Neuron (in vitro differentiated cells): ENCODE measurements at regions not wholly inside any gene's neighbourhood (a gene's known extent, or its start where the extent isn't known, plus 50 kb on each side); places are given as distances from the start of the nearest gene placed in this dataset.
"Not testable (repeated sequence)": the region's sequence is repeated elsewhere in the genome, so short reads cannot be mapped to it uniquely, and the experiment has no call there.

Experiments used
- H2AFZ ChIP-seq: one replicate; pipeline ENCODE4 v1.6.1; 2013; ENCODE audit warnings: low read depth, mild to moderate bottlenecking, inconsistent platforms, low read length, moderate library complexity
- H3K27me3 ChIP-seq: one replicate; pipeline ENCODE4 v1.6.1; 2013; ENCODE audit warnings: low read length; ENCODE audit not compliant: insufficient read depth
- H3K36me3 ChIP-seq: one replicate; pipeline ENCODE4 v1.6.1; 2013; ENCODE audit warnings: low read length; ENCODE audit not compliant: insufficient read depth
- H3K4me1 ChIP-seq: one replicate; pipeline ENCODE4 v1.6.1; 2013; ENCODE audit warnings: low read length; ENCODE audit not compliant: insufficient read depth
- H3K4me3 ChIP-seq: 2 replicates; pipeline ENCODE4 v1.5.1; 2013; ENCODE audit warnings: mild to moderate bottlenecking, low read length, moderate library complexity
- H3K9me3 ChIP-seq: one replicate; pipeline ENCODE4 v1.6.1; 2013; ENCODE audit warnings: low read length

GRCh38 chr11:86177302-86177701 is 67.3 kb upstream of the EED start:
- H3K27me3 ChIP-seq, result no peaks in the 10 kb centered on the region
- no peaks in the 10 kb centered on the region for H3K4me1 ChIP-seq
- no peaks in the 10 kb centered on the region for H3K36me3 ChIP-seq
- H3K9me3 ChIP-seq, result no peaks in the 10 kb centered on the region
- H3K4me3 ChIP-seq, result no peak overlapping the region
- no peak overlapping the region for H2AFZ ChIP-seq

GRCh38 chr11:86176165-86176884 is 68.2 kb upstream of the EED start:
- H3K27me3 ChIP-seq, result no peaks in the 10 kb centered on the region
- no peaks in the 10 kb centered on the region for H3K9me3 ChIP-seq
- H3K36me3 ChIP-seq, result no peaks in the 10 kb centered on the region
- no peak overlapping the region for H2AFZ ChIP-seq
- H3K4me1 ChIP-seq, result no peaks in the 10 kb centered on the region
- H3K4me3 ChIP-seq, result no peak overlapping the region

GRCh38 chr11:86175626-86176025 is 68.9 kb upstream of the EED start:
- Histone ChIP-seq H3K4me3 (no peak overlapping the region), H3K4me1 (no peaks in the 10 kb centered on the region), H3K36me3 (no peaks in the 10 kb centered on the region), H3K9me3 (no peaks in the 10 kb centered on the region), H2AFZ (no peak overlapping the region), H3K27me3 (no peaks in the 10 kb centered on the region)

- Histone ChIP-seq H2AFZ (no peak overlapping the region), H3K9me3 (no peaks in the 10 kb centered on the region)
These were observed 69.4 kb upstream of the EED start for GRCh38 chr11:86175191-86175590.

GRCh38 chr11:86174101-86175046 is 70.2 kb upstream of the EED start:
- H3K27me3 ChIP-seq, result no peaks in the 10 kb centered on the region
- H3K9me3 ChIP-seq, result no peaks in the 10 kb centered on the region
- H3K4me1 ChIP-seq, result no peaks in the 10 kb centered on the region
- H3K36me3 ChIP-seq, result no peaks in the 10 kb centered on the region
- H3K4me3 ChIP-seq, result no peak overlapping the region
- H2AFZ ChIP-seq, result no peak overlapping the region

More at GRCh38 chr11:86175191-86175590, 69.4 kb upstream of the EED start:
- H3K4me3 ChIP-seq, result no peak overlapping the region
- H3K4me1 ChIP-seq, result no peaks in the 10 kb centered on the region
- no peaks in the 10 kb centered on the region for H3K36me3 ChIP-seq
- no peaks in the 10 kb centered on the region for H3K27me3 ChIP-seq

GRCh38 chr11:86172894-86173293 is 71.7 kb upstream of the EED start:
- Histone ChIP-seq H3K4me1 (no peaks in the 10 kb centered on the region), H2AFZ (no peak overlapping the region), H3K9me3 (no peaks in the 10 kb centered on the region), H3K4me3 (no peak overlapping the region), H3K36me3 (no peaks in the 10 kb centered on the region), H3K27me3 (no peaks in the 10 kb centered on the region)

GRCh38 chr11:86171627-86172026 is 72.9 kb upstream of the EED start:
- no peaks in the 10 kb centered on the region for H3K27me3 ChIP-seq
- H3K4me3 ChIP-seq, result no peak overlapping the region
- no peaks in the 10 kb centered on the region for H3K4me1 ChIP-seq
- H3K9me3 ChIP-seq, result no peaks in the 10 kb centered on the region
- H2AFZ ChIP-seq, result no peak overlapping the region
- no peaks in the 10 kb centered on the region for H3K36me3 ChIP-seq

DNA sequence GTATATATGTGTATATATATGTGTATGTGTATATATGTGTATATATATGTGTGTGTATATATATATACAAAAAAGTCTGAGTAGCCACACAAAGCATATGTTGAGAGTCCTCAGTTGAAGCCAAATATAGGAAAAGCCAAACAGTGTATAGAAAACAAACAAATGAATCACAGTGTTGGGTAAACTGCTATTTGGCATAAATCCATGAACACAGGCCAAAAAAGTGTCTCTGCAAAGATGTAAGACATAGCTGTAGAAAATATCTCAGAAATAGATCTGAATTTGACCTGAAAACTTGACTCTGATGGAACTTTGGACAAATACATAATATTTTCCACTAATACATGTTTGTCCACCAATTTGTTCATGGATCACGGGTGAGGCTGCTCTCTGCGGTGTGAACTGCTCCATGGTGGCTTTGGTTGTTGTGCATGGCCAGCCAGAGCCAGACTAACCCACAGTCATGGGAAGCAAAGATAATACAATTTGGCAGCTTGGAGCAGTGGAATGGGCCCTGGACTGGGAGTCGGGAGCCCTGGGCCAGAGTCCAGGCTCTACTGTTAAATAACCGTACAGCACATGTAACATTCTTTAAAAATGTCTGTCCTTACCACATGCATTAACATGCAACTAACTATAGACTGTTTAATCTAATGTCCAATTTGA is 76.9 kb upstream of the EED start:
- no peaks in the 10 kb centered on the region for H3K4me1 ChIP-seq
- H3K27me3 ChIP-seq, result no peaks in the 10 kb centered on the region
- no peaks in the 10 kb centered on the region for H3K36me3 ChIP-seq
- no peak overlapping the region for H3K4me3 ChIP-seq
- H3K9me3 ChIP-seq, result no peaks in the 10 kb centered on the region
- H2AFZ ChIP-seq, result no peak overlapping the region

DNA sequence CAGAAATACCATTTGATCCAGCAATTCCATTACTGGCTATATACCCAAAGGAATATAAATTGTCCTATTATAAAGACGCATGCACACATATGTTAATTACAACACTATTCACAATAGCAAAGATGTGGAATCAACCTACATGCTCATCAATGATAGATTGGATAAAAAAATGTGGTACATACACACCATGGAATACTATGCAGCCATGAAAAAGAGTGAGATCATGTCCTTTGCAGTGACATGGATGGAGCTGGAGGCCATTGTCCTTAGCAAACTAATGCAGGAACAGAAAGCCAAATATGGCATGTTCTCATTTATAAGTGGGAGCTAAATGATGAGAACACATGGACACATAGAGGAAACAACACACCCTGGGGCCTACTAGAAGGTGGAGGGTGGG is 78.3 kb upstream of the EED start:
- not testable (repeated sequence) for H3K9me3 ChIP-seq, H3K36me3 ChIP-seq, H3K4me1 ChIP-seq, H2AFZ ChIP-seq, H3K4me3 ChIP-seq, H3K27me3 ChIP-seq

DNA sequence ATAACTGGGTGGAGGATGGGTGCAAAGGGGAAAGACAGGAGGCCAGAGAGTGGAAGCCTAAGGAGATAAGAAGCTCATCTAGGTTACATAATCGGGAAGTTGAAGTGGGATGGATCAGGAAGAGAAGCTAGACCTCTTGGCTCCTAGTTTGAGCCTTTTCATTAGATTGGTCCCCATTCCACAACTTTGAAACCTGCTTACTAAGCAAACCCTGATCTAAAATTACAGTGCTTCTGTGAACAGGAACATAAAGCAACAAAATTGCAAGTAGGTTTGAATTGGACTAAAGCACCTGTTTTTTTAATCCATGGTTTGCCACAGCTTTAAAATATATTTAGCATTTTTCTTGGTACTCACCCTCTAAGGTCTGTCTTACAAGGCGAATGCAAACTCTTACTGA is 80.4 kb upstream of the EED start:
- H3K27me3 ChIP-seq, result no peaks in the 10 kb centered on the region
- H3K36me3 ChIP-seq, result no peaks in the 10 kb centered on the region
- H3K4me3 ChIP-seq, result no peak overlapping the region
- no peaks in the 10 kb centered on the region for H3K9me3 ChIP-seq
- H2AFZ ChIP-seq, result no peak overlapping the region
- H3K4me1 ChIP-seq, result no peaks in the 10 kb centered on the region

DNA sequence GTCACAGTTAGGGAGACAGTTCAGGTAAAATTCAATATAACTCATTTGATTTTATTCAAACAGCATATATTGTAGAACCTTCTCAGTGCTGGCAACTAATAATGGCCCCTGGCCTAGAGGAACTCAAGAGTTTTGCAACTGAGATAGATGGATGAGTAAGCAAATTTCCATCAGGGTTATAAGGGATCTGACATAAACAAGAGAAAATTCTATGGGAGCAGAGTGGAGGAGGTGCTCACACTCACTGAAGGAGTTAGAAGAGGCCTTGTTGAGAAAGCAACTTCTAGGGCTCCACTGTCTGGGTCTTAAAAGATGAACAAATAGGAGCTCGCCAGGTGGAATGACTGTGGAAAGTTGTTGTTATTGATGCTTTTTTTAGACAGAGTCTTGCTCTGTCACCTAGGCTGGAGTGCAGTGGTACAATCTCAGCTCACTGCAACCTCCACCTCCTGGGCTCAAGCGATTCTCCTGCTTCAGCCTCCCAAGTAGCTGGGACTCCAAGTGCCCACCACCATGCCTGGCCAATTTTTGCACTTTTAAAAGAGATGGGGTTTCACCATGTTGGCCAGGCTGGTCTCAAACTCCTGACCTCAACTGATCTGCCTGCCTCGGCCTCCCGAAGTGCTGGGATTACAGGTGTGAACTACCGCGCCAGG is 81.2 kb upstream of the EED start:
- not testable (repeated sequence) for H3K9me3 ChIP-seq, H2AFZ ChIP-seq, H3K36me3 ChIP-seq, H3K27me3 ChIP-seq, H3K4me3 ChIP-seq, H3K4me1 ChIP-seq

- H3K4me3 ChIP-seq, result no peak overlapping the region
- H3K27me3 ChIP-seq, result no peaks in the 10 kb centered on the region
- H3K36me3 ChIP-seq, result no peaks in the 10 kb centered on the region
- H2AFZ ChIP-seq, result no peak overlapping the region
- no peaks in the 10 kb centered on the region for H3K4me1 ChIP-seq
- no peaks in the 10 kb centered on the region for H3K9me3 ChIP-seq
These were observed 82.3 kb upstream of the EED start for GRCh38 chr11:86162239-86162638.

DNA sequence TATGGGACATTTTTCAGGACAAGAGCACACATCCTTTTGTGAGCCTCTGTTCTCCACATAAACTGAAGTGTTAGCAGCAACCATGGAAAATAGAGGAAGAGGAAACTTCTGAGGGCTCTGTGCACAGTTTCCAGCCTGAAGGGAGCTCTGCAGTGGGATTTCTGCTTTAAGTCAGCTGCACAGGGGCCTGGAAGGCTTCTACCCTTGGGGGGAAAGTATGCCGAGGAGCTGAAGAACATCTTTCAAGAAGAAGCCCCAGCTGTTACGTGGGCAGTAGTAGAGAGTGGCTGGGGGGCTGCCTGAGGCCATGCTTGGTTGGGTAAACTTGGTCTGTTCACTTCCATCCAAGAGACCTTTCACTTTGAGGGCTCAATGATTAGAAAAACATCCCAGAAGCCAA is 82.7 kb upstream of the EED start:
- no peak overlapping the region for H3K4me3 ChIP-seq
- H3K4me1 ChIP-seq, result no peaks in the 10 kb centered on the region
- no peaks in the 10 kb centered on the region for H3K27me3 ChIP-seq
- H3K9me3 ChIP-seq, result no peaks in the 10 kb centered on the region
- no peak overlapping the region for H2AFZ ChIP-seq
- H3K36me3 ChIP-seq, result no peaks in the 10 kb centered on the region
